K562 (cell line): ENCODE measurements at regions not wholly inside any gene's neighbourhood (a gene's known extent, or its start where the extent isn't known, plus 50 kb on each side); places are given as distances from the start of the nearest gene placed in this dataset.

Experiments used
- EP300 ChIP-seq: IDR thresholded peaks from 2 replicates; pipeline ENCODE4 v1.6.1; 2012; ENCODE audit warnings: low read length, improper control_type of control experiment
- MAFG ChIP-seq: fragments of 450-650 bp; conservative IDR thresholded peaks from 2 replicates; pipeline ENCODE4 v1.6.1; 2016; ENCODE audit warnings: missing genetic modification characterization, missing compliant biosample characterization
- NEUROD1 ChIP-seq: fragments of 150-350 bp; IDR thresholded peaks from 2 replicates; pipeline ENCODE4 v1.6.1; 2014; ENCODE audit warnings: borderline replicate concordance, low read length, low read depth; ENCODE audit not compliant: partially characterized antibody
- ZBTB1 ChIP-seq: sonication (generic); formaldehyde crosslinking; IDR thresholded peaks from 2 replicates; pipeline ENCODE4 v1.8.1; 2023; ENCODE audit warnings: missing genetic modification reagents, low read depth, mild to moderate bottlenecking, borderline replicate concordance
- ZNF696 ChIP-seq: fragments of 250-450 bp; sonication (Bioruptor Pico); conservative IDR thresholded peaks from 2 replicates; pipeline ENCODE4 v1.4.0; 2020; ENCODE audit warnings: mild to moderate bottlenecking, moderate library complexity

- TF ChIP-seq ZBTB1 (CRISPR knock-in tag) (no peak), ZNF696 (CRISPR knock-in tag) (no peak), NEUROD1 (no peak), EP300 (no peak), MAFG (no peak)
These were observed 357.0 kb upstream of the RORB start for GRCh38 chr9:74140141-74140540.
